Gastrocnemius medialis (tissue), 4 donors: ENCODE measurements at regions not wholly inside any gene's neighbourhood (a gene's known extent, or its start where the extent isn't known, plus 50 kb on each side); places are given as distances from the start of the nearest gene placed in this dataset.

ENCODE experiments used
- ATAC-seq, 2 donors: fragments of 150-250 bp; one replicate each; pipeline ENCODE4 v1.9.1; 2016
- DNase-seq, 2 donors: peaks; one replicate each; pipeline ENCODE4 v3.0.0-alpha.2; 2019
- H3K27ac ChIP-seq, 4 donors: fragments of 200-600 bp; sonication (generic); 1 replicate in 1 of 4; 2 replicates in 3 of 4; pipeline ENCODE4 v1.5.1; 2016 to 2018; ENCODE audit warnings: mild to moderate bottlenecking in 2 of 4, moderate library complexity in 1 of 4
- H3K27me3 ChIP-seq, 3 donors: fragments of 200-600 bp; sonication (generic) in 2 of 3; 1 replicate in 1 of 3; 2 replicates in 2 of 3; pipeline versions ENCODE4 v1.5.1 to v1.6.0; 2016 to 2019; ENCODE audit warnings: mild to moderate bottlenecking in 1 of 3, moderate library complexity in 1 of 3
- H3K36me3 ChIP-seq, 2 donors: fragments of 200-600 bp; sonication (generic) in 1 of 2; one replicate each; pipeline ENCODE4 v1.5.1; 2017 to 2018
- H3K4me1 ChIP-seq, 2 donors: fragments of 200-600 bp; sonication (generic) in 1 of 2; one replicate each; pipeline ENCODE4 v1.5.1; 2016 to 2017; ENCODE audit warnings: mild to moderate bottlenecking in 2 of 2
- H3K4me3 ChIP-seq, 4 donors: fragments of 200-600 bp; sonication (generic) in 3 of 4; 1 replicate in 1 of 4; 2 replicates in 3 of 4; pipeline ENCODE4 v1.5.1; 2016 to 2019; ENCODE audit warnings: mild to moderate bottlenecking in 2 of 4
- H3K9me3 ChIP-seq, 3 donors: fragments of 200-600 bp; sonication (generic) in 2 of 3; 1 replicate in 1 of 3; 2 replicates in 2 of 3; pipeline ENCODE4 v1.5.1; 2016 to 2019
- POLR2A ChIP-seq, 2 donors: fragments of 450-650 bp; IDR thresholded peaks; one replicate each; pipeline ENCODE4 v1.6.1; 2017; ENCODE audit warnings: antibody characterized with exemption in 2 of 2, mild to moderate bottlenecking in 2 of 2, moderate library complexity in 2 of 2
- in situ Hi-C, 4 donors: fragments of 200-750 bp; cut with MboI; loops; one replicate each; pipeline versions ENCODE4 v1.15.0 to v1.8.0; 2017; ENCODE audit warnings: low sequenced_read_pairs in 4 of 4
- intact Hi-C: fragments of 100-400 bp; cut with DNase I; formaldehyde crosslinking; loops from one replicate; pipeline ENCODE4 v1.15.1; 2023; ENCODE audit warnings: low total_unique reads
- TF ChIP-seq, protein P1 (sequence below), 5 experiments: fragments of 450-650 bp in 3 of 5; fragments of 200-600 bp in 2 of 5; sonication (generic) in 2 of 5; IDR thresholded peaks in 4 of 5; conservative IDR thresholded peaks in 1 of 5; 1 replicate in 4 of 5; 2 replicates in 1 of 5; pipeline ENCODE4 v1.5.1; 2016 to 2019; ENCODE audit warnings: antibody characterized with exemption in 5 of 5, mild to moderate bottlenecking in 3 of 5, moderate library complexity in 3 of 5

DNA sequence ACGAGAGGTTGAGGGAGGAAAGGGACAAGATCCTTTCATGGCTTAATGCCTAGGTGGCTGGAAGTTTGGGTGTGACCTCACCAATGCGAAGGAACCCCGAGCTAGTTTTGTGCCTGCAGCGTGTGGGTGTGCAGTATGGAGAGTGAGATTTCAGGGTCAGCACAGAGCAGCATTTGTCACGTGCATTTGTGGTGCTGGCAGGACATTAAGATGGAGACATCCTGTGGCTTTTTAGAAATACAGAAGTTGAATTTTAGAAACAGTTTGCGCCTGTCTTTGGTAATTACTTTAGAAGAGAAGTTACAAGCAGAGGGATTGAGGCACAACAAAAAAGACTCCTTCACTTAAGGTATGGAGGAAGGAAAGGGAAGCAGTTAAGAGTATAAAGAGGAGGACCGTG lies 258.2 kb upstream of the THUMPD2 start:
- Histone ChIP-seq H3K4me1 (no peaks in the 10 kb centered on the region), H3K4me3 (no peak overlapping the region), H3K27me3 (no peaks in the 10 kb centered on the region), H3K27ac (no peak overlapping the region), H3K9me3 (no peaks in the 10 kb centered on the region), H3K36me3 (no peaks in the 10 kb centered on the region)
- intact Hi-C loops (no loop called here), in situ Hi-C loops (no loop called here)
- no peak for ATAC-seq
- DNase-seq = no peak
- no peak for TF ChIP-seq POLR2A (IDR thresholded peaks at IDR 0.05)
- TF ChIP-seq, protein P1, sequence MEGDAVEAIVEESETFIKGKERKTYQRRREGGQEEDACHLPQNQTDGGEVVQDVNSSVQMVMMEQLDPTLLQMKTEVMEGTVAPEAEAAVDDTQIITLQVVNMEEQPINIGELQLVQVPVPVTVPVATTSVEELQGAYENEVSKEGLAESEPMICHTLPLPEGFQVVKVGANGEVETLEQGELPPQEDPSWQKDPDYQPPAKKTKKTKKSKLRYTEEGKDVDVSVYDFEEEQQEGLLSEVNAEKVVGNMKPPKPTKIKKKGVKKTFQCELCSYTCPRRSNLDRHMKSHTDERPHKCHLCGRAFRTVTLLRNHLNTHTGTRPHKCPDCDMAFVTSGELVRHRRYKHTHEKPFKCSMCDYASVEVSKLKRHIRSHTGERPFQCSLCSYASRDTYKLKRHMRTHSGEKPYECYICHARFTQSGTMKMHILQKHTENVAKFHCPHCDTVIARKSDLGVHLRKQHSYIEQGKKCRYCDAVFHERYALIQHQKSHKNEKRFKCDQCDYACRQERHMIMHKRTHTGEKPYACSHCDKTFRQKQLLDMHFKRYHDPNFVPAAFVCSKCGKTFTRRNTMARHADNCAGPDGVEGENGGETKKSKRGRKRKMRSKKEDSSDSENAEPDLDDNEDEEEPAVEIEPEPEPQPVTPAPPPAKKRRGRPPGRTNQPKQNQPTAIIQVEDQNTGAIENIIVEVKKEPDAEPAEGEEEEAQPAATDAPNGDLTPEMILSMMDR (IDR thresholded peaks at IDR 0.05 in 4 of 5, conservative IDR thresholded peaks at IDR 0.05 in 1 of 5) = no peak

DNA sequence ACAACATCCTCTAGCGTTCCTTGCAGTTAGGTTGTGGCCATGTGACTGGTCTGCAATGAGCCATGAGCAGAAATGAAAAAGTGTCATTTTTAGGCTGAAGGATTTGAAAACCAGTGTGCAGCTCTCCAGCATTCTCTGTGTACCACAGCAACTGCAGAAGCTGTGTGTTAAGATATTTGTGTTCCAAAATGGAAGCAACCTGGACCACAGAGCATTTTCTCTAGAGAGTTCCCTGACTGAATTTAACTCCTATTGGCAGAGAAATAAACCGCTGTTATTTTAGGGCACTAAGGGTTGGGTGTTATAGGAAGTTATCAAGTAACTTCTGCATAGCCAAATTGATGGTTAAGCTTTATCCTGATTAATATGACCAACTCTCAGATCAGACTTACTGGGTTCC lies 257.2 kb upstream of the THUMPD2 start:
- no peaks in the 10 kb centered on the region for H3K9me3 ChIP-seq
- in situ Hi-C loops (no loop called here), intact Hi-C loops (no loop called here)
- DNase-seq (no peak), ATAC-seq (no peak)
- no peaks in the 10 kb centered on the region for H3K27me3 ChIP-seq
- TF ChIP-seq, protein P1 (IDR thresholded peaks at IDR 0.05 in 4 of 5, conservative IDR thresholded peaks at IDR 0.05 in 1 of 5) = no peak
- no peak for TF ChIP-seq POLR2A (IDR thresholded peaks at IDR 0.05)
- H3K4me3 ChIP-seq = no peak overlapping the region
- H3K36me3 ChIP-seq = no peaks in the 10 kb centered on the region
- no peaks in the 10 kb centered on the region for H3K4me1 ChIP-seq
- no peak overlapping the region for H3K27ac ChIP-seq

DNA sequence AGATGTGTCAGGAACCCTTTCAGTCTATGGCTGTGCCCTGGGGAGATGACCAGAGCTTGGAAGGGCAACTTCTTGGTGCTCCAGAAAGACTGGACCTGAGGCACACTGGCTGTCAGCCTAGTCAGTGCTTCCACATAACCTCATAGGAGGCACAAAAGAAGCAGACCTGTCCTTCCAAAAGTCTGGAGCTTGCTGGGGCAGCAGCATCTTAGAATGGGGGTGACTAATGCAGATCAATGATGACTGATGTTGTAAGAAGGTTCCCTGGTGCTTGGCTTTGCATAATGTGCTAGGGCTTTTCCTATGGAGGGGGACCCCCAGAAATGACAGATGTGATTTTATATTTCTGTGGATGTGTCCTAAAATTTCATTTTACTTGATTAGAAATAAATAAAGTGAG lies 255.7 kb upstream of the THUMPD2 start:
- Histone ChIP-seq H3K27ac (no peak overlapping the region), H3K4me1 (no peaks in the 10 kb centered on the region), H3K4me3 (no peak overlapping the region), H3K9me3 (no peaks in the 10 kb centered on the region), H3K36me3 (no peaks in the 10 kb centered on the region), H3K27me3 (no peaks in the 10 kb centered on the region)
- DNase-seq (no peak), ATAC-seq (no peak)
- in situ Hi-C loops = no loop called here
- TF ChIP-seq, protein P1 (IDR thresholded peaks at IDR 0.05 in 4 of 5, conservative IDR thresholded peaks at IDR 0.05 in 1 of 5) = no peak
- no peak for TF ChIP-seq POLR2A (IDR thresholded peaks at IDR 0.05)
- intact Hi-C loops = no loop called here

DNA sequence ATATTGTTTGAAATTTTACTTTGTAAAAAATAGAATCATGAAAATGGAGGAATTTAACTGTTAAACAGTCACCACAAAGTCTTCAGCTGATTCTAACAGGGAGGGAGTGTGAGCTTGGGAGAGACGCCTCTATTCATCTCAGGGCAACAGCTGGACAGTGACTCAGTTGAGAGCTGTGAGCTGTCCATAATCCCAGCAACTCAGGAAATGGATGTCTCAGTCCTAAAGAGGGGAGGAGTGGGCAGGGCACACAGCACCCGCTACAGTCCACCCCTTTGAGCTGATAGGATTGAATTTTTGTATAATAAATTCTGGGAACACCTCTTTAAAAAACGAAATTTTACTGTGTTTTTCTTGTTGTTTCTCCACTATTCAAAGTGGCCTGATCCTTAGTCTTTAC lies 255.1 kb upstream of the THUMPD2 start:
- Histone ChIP-seq H3K4me3 (no peak overlapping the region), H3K9me3 (no peaks in the 10 kb centered on the region), H3K27ac (no peak overlapping the region), H3K27me3 (no peaks in the 10 kb centered on the region), H3K36me3 (no peaks in the 10 kb centered on the region), H3K4me1 (no peaks in the 10 kb centered on the region)
- intact Hi-C loops = no loop called here
- ATAC-seq (no peak), DNase-seq (no peak)
- TF ChIP-seq, protein P1 (IDR thresholded peaks at IDR 0.05 in 4 of 5, conservative IDR thresholded peaks at IDR 0.05 in 1 of 5) = no peak
- no peak for TF ChIP-seq POLR2A (IDR thresholded peaks at IDR 0.05)
- in situ Hi-C loops = no loop called here

DNA sequence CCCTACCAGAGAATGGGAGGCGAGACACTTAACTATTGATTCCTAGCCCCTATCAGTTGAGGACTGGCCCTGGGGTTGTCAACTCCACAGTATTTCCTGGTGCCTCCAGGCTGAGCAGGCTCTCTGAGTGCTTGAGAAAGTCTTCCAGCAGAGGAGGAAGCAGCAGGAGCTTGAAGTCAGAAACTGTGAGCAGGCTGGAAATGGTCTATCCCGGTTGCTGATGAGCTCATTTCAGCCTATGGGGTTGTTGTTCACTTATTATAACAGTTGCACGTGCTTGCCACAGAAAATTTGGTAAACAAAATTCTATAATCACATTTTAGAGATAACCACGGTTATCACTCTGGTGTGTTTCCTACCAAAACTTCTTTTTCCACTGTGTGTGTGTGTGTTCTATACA lies 254.7 kb upstream of the THUMPD2 start:
- ATAC-seq = no peak
- in situ Hi-C loops = no loop called here
- no peaks in the 10 kb centered on the region for H3K27me3 ChIP-seq

More for the DNA sequence above, 254.7 kb upstream of the THUMPD2 start:
- Histone ChIP-seq H3K36me3 (no peaks in the 10 kb centered on the region), H3K9me3 (no peaks in the 10 kb centered on the region), H3K4me3 (no peak overlapping the region), H3K27ac (no peak overlapping the region), H3K4me1 (no peaks in the 10 kb centered on the region)
- no peak for TF ChIP-seq POLR2A (IDR thresholded peaks at IDR 0.05)
- TF ChIP-seq, protein P1 (IDR thresholded peaks at IDR 0.05 in 4 of 5, conservative IDR thresholded peaks at IDR 0.05 in 1 of 5) = no peak
- DNase-seq = no peak
- intact Hi-C loops = no loop called here
